ENCODE measurements at regions not wholly inside any gene's neighbourhood (a gene's known extent, or its start where the extent isn't known, plus 50 kb on each side); places are given as distances from the start of the nearest gene placed in this dataset.

DNA sequence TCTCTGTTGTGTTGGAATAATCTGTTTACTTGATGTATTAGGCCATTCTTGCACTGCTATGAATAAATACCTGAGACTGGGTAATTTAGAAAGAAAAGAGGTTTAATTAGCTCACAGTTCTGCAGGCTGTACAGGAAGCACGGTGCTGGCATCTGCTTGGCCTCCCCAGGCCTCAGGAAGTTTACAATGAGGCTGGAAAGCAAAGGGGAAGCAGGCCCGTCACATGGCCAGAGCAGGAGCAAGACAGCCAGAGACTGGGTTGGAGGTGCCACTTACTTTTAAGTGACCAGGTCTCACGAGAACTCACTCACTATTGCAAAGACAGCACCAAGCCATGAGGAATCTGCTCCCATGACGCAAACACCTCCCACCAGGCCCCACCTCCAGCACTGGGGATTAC is 50.6 kb upstream of the FUCA2 start:
- DNase-seq (ENCODE audit: insufficient read length, low spot score), result no peak

More for the DNA sequence above, 50.6 kb upstream of the FUCA2 start:
- TF ChIP-seq SPI1 (IDR thresholded peaks at IDR 0.05; ENCODE audit: low read depth, low read length) (no peak), PAX5 (IDR thresholded peaks at IDR 0.05; ENCODE audit: insufficient read depth, low read length, severe bottlenecking) (no peak), TAF1 (IDR thresholded peaks at IDR 0.05; ENCODE audit: low read depth, low read length) (no peak), POU2F2 (IDR thresholded peaks at IDR 0.05; ENCODE audit: low read depth, low read length) (no peak), POLR2A (IDR thresholded peaks at IDR 0.05; ENCODE audit: low read depth, low read length) (no peak), POLR2AphosphoS5 (IDR thresholded peaks at IDR 0.05; ENCODE audit: low read depth, low read length) (no peak)
- no peak for FAIRE-seq

Measured in GM12891 (cell line).